ENCODE measurements at regions not wholly inside any gene's neighbourhood (a gene's known extent, or its start where the extent isn't known, plus 50 kb on each side); places are given as distances from the start of the nearest gene placed in this dataset.
"Not testable (repeated sequence)": the region's sequence is repeated elsewhere in the genome, so short reads cannot be mapped to it uniquely, and the experiment has no call there.

DNA sequence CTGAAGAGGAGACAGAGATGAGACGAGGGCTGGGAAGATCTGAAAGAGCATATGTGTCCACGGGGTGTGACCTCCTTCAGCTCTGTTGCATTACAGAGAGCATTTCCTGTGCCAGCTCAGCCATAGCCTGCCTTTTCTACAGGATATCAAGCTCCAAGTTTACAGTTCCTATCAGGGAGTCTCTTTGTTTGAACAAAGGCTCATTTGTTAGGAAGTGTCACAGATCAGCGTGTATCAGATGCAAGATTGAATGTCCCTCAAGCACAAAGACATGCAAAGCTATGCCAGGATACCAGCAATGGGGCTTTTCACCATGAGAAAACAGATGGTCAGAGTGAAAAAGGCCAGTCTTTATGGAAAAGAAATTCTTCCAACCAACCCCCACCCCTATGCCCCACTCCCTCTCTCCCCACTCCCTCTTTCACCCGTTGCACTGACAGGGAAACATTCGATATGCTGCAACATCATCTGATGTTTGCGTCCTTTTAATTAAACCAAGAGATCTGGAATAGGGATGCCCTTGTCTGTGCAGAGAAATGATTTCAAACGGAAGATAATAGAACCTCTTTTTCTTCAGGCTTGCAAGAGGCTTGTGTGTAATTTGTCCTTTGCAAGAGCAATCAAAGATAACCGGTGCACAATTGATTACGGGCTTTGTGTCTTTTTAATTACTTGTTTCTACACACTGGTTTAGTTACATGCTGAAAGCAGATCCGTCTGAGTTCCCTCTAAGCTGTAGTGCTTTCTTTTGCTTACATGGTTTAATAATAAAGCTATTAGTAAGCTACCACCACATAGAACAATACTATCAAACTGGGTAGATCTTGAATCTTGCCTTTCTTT is 263.1 kb upstream of the RGMB start:
- DNase-seq: peak; percentile 7

DNA sequence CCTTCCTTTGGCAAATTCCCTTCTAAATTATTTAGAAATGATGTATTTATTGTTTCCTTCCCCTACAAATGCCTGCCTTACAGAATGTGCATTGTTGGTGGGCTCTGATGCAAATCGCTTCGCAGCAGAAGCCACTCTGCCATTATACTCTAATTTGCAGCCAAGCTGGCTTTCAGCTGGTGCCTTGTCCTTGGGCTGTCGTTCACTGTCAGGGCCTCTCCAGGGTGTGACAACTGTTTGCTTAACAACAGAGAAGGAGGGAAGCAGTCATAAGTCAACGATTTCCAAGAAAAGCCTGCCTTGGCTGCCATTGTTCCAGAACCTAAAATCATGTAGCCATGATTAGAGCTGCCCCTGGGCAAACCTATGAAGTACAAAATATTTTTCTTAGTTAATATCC is 260.1 kb upstream of the RGMB start:
- DNase-seq: no peak

DNA sequence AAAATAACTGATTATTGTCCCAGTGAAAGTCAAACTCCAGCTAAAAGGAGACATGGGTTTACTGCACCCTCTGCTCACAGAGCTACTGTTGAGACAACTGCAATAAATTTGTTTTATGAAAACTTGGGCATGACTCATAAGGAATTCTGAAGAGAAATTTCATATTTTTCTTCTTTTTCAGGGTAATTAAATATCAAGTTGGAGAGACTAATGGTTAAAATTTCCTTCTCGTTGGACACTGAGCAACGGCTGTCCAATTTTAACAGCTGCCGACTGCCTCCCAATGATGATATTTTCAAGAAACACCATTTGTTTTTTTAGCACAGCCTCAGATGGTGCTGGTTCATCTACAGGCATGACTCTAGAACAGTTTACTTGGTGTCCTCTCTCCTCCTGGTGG is 259.2 kb upstream of the RGMB start:
- no peak for DNase-seq

DNA sequence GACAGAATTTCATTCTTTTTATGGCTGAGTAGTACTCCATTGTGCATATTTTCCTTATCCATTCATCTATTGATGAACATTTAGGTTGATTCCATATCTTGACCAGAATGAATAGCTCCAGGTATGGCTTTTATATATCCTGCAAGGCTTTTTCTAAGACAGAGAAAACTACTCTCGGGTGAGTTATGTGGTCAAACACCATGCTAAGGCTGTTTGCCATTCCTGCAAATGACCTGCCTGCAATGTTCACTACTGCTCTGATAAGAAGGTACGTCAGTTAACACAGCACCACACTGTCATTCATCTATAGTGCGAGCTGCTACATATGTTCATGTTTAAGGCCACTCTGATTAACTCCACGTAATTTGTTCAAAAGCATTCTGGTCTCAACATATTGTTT is 256.8 kb upstream of the RGMB start:
- DNase-seq: no peak

DNA sequence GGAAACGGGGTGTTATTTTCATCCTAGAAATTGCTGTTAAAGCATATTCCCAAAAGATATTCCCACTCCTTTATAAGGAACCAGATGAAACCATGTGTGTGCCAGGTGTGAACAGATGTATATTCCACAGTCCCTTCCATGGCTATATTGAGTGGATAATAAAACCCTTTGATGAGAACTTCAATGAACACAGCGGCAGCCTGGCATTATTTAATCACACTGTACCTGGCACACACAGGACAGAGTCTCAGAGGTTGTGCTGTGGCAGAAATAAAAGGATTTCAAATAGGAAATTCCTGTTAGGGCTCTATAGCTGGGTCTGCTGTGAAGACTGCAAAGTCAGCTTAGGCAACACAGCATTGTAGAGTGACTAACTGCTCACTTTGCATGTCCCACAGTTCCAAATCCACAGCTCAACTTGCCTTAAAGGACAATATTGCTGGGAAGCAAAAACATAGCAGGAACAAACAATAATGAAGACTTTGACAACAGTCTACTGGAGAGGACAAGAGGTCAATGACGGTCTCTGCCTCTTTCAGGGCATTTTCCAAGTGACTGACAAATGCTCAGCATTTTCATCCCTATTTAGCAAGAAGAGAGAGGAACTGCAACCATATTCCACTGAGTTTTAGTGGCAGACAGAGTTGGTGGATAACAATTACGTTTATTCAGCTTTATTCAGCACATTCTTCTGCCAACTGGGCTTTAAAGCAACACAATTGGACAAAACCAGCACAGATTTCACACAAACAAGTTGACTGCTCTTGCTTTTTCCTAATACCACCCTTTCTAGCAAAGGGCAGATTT is 255.7 kb upstream of the RGMB start:
- no peak for DNase-seq

DNA sequence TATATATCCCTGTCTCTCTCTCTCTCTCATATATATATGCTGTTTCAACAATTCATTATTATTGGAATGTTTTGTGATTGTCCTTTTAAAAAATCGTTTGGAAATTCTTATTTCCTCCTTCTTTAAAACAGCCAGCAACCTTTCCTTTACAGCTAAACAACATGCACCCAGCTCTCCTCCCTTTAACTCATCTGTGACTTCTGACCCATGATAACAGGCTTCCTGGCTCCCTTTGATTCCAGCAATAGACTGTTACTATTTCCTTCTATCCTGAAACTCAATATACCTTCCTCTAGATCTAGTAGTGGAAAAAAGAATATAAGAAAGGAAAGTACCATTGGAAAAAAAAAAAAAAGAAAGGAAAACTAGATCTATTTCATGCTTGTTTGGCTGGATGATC is 254.7 kb upstream of the RGMB start:
- no peak for DNase-seq

DNA sequence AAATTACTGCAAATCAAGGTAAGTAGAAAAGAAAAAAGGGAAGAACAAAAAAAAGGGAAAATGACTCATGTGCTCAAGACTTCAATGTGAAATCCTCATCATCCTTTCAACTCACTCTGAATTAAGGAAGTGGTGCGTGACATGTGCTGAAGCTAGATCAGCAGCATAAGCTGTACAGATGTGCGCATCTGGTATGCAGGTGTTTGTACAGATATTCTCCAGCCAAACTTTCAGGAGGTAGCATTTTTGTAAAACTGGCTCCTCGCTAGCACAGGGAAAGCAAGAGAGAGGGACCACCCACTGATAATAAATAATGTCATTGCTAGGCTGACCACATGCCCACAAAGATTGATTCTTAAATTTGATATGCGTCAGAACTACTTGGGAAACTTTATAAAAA is 253.9 kb upstream of the RGMB start:
- no peak for DNase-seq

DNA sequence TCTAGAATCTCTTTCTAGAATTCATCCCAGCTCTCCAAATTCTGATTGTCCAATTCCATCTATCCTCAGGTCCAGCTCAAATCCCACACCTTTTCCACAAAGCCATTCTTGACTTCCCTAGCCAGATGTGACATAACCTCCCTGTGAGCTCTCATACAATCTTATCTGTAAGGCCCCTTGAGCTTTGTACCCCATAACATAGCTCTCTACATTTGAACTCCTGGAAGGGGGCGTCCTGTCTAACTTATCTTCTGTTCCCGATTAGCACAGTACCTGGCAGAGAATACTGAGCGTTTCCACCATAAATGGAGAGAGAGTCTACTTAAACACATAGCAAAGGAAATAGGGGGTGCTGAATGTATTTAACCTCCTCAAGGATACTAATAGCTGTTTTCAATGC is 251.6 kb upstream of the RGMB start:
- DNase-seq: no peak

DNA sequence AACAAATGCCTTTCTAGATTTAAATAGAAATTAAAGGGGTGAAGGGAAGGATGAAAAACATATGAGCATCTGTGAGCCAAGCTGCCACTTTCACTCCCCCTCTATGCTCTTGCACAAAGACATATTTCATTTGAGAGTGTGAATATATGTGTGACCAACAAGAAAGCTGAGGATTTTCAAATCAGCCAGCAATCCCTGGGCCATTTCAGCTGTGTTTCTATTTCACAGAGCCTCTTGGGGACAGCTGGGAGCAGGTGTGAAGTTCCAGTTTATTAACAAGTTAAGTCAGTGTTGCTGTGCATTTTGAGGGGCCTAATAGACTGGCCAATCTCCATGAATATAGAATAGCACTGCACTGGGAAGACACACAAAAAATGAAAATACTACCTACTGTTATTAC is 248.7 kb upstream of the RGMB start:
- no peak for DNase-seq

DNA sequence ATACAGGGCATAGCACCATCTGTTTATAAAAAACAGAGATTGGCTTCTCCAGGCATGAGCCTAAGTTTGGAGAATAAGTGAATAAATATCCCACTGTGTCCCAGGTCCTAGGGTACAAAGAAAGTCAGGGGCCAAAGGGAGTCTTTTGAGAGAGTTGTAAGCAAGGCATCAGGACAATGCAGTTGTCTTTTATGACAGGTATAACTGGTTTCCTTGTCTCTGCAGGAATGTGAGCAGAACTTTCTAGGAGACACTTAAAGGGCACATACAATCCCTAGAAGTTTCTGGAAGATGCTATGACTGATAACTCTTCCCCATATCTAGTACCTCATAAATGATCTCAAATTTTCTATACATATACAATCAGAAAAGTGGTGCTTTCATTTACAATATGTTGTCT is 245.6 kb upstream of the RGMB start:
- no peak for DNase-seq

DNA sequence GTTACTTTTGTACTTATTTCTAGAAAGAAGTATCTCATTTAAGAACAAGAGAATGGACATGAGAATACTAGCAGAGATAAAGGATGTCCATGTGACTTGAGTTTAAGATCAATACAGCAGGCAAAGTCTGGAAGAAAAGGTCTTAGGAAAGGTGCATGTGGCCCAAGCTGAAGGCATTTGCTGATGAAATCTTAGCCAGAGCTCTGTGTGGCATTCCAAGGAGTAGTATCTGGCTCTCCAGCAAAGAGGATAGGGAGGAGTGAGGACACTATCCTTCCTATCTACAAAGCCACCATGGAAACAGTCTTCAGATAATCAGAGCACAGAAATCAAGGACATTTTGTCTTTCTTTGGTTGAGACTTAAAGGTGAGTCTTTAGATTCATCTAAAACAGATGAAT is 244.1 kb upstream of the RGMB start:
- DNase-seq: no peak

DNA sequence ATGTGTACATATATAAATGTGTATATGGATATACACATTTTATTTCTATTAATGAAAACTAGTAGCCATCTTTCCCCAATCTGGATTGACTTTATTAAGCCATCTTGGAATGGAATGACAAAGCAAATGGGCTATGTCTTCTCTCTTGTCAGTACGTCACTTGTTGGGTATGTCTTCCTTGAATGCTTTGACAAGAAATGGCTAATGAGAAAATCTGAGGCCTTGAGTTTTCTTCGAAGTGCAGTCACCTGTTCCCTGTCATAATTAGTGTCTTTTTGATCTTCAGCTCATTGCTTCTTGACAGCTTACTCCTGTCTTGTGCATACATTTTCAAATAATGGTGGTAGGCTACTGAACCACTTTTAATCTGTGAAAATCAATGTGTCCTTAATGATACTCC is 243.2 kb upstream of the RGMB start:
- DNase-seq: no peak

DNA sequence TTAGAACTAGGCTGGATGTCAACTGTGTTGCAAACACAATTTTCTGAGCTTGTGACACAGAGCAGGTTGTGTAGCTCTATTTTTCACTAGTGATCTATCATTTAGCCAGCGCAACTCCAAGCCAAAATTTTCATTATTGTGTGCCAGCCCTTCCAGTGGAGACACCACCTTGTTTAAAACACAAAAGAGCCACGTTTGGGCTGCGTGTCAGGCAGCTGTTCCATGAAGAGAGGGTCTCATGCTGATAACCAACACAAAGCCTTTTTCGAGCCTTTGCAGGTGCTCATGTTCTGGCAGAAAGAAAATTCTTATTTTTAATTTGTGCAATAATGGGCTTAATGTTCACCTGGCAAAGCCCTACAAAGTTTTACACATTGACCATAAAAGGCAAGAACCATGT is 237.6 kb upstream of the RGMB start:
- DNase-seq: no peak

DNA sequence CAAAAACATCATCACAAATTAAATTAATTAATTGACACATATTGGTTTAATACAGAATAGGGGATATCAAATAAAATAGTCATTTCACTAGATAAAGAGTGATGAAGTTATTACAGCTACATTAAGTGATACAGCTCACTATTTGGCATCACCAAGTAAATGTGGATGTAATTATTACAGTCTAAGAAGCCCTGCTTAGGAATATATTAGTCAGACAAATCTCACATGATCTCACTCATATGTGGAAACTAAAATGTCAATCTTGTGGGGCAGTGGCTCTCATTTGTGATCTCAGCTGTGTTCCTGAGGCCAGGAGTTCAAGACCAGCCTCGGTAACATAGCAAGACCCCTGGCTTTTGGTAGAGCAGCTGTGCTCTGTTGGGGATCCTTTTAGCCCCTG is 233.4 kb upstream of the RGMB start:
- DNase-seq: no peak

DNA sequence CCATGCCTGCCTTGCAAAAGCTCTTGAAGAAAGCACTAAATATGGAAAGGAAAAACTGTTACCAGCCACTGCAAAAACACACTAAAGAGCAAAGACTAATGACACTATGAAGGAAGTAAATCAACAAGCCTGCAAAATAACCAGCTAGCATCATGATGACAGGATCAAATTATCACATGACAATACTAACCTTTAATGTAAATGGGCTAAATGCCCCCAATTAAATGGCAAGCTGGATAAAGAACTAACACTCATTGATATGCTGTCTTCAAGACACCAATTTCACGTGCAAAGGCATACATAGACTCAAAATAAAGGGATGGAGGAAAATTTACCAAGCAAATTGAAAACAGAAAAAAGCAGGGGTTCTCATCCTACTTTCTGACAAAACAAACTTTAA is 231.8 kb upstream of the RGMB start:
- DNase-seq: no peak

DNA sequence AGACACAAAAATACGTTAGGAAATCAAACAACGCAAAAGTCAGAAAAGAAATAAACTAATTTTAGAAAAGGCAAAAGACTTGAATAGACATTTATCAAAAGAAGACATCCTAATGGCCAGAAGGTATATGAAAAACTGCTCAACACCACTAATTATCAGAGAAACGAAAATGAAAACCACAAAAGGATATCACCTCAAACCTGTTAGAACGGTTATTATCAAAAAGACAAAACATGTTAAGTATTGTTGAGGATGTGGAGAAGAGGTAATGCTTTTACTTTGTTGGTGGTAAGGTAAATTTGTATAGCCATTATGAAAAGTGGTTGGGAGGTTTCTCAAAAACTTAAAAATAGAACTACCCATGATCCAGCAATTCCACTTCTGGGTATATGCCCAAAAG is 230.0 kb upstream of the RGMB start:
- no peak for DNase-seq

DNA sequence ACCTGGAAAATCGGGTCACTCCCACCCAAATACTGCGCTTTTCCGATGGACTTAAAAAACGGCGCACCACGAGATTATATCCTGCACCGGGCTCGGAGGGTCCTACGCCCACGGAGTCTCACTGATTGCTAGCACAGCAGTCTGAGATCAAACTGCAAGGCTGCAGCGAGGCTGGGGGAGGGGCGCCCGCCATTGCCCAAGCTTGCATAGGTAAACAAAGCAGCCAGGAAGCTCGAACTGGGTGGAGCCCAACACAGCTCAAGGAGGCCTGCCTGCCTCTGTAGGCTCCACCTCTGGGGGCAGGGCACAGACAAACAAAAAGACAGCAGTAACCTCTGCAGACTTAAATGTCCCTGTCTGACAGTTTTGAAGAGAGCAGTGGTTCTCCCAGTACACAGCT is 226.5 kb upstream of the RGMB start:
- DNase-seq: not testable (repeated sequence)

DNA sequence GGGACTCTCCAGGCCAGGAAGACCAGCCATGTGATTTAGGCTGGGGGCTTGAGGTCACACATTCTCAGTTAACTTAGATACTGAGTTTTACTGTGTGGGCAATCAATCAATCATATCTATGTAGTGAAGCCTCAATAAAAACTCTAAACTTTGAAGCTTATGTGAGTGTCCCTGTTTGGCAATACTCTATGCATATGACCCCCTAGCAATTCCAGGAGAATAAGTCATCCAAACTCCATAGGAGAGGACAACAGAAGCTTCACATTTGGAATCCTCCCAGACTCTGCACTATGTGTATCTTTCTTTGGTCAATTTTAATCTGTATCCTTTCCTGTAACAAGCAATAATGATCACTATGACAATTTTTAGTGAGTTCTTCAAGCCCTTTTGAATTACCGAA is 216.8 kb upstream of the RGMB start:
- DNase-seq: no peak

DNA sequence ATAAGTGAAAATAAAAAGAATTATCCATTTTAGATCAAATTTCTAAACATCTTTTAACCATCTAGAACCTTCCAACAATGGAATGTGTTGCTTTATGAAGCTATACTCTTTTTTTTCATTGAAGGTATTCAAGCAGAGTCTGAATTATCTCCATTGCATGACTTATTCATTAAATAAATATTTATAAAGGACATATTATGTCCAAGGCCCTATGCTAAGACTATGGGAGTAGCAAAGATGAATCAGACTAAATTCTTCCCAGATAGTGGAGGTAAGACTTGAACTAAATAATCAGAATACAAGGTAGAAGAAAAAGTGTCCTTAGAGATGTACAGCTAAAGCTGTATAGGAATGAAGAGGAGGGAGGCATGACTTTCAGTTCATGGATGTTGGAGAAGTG is 215.5 kb upstream of the RGMB start:
- DNase-seq: no peak

DNA sequence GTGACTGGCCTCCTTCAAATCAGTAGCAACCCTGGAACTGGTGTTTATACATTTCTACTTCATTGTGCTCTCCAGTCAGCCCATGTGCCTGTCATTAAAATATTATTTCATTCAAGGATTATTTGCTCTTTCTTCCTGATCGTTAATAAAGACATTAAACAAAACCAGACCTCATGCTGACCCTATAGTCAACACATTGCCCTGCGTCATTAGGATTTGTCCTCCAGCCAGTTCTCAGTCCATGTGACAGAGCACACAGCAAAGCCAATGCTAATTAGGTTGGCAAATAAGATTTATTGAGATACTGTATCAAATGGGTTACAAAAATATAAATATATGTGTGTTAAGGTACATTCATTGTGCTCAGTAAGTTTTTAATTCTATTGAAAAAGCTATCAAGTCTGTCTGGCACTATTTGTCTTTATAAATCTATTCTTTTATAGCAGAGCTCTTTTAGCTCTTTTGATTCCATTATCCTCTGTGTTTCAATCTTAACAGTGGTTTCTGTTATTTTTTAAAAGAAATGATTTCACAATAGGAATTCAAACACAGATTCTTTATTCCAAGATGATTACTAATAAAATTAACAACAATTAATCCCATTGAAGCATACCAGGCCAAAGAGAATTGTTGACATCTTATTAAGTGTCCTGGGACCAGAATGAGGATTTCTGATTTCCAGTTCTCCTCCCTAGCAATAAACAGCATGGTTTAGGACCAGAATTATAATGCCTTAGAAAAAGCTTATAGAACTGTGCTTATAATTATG is 209.4 kb upstream of the RGMB start:
- no peak for DNase-seq

DNA sequence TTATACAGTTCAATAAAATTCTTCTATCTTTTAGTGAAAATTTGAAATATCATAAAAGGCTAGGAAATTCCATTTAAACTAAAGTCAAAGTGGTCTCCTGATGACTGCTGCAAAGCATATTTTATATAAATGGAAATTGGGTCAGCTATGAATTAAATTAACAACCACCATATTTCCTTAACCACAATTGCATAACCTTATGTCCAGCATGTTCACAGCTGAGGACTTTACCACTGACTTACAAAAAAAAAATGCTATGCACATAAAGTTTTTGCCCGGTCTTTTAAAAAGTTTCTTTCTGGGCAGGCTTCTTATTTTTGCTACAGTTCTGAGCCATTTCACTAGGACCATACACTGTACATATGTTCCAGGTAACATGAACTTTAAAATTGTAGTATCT is 208.6 kb upstream of the RGMB start:
- no peak for DNase-seq

DNA sequence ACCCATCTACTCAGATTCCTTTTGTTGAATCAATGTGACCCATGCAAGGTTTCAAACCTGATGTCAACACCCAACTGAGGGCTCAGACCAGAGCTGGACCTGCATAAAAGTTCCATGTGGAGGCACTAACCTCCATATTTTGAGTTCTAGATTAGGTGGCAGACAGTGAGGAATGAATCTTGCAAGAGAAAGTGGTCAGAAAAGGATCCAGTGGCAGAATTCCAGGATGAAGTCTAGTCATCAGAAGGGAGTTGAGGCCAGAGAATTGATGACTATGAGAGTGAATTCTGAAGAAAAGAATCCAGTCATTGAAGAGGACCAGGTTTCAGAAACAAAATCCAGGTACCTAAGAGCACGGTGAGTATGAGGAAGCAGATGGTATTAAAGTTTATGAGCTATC is 205.1 kb upstream of the RGMB start:
- no peak for DNase-seq

DNA sequence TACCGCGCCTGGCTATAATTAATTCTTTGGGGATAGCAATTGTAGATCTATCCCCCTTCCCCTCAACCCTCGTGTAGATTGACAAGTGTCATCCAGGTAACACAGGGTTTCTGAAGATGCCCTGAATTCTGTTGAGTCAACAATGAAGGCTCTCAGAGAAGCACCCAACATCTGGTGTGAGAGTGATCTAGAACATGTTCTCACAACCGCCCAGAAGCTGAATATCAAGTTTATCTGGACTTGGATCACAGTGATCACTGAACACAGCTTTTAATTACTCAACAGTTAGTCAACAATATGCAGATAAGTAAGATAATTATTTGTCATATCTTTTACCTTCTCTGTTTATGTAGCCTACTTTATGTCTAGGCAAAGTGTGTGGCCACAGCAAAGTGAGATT is 204.2 kb upstream of the RGMB start:
- DNase-seq: no peak

Data from right kidney (tissue), 1 donor.